ENCODE measurements at regions not wholly inside any gene's neighbourhood (a gene's known extent, or its start where the extent isn't known, plus 50 kb on each side); places are given as distances from the start of the nearest gene placed in this dataset.

DNA sequence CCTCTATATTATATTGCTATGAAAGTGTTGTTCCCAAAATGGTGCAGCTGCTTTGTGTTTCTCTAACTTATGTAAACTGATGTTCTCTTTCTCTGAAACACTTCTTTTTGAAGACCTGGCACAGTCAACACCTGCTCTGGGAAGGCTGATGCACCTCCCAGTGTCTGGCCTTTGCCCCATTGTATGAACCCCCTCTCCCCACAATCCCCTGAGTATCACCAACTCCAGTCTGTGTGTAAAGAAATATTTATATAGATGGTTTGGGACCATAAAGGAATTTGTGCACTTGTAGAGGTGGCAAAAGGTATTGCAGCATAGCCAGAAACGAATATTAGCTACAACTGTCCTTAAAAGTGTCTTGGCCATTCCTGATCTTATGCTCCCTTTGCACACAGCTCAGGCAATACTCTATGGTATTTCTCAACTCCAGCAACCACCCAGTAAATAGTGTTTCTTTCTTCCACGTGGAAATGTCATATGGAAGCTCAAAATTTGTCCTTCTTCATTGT lies 365.2 kb upstream of the DDI1 start:
- no peaks in the 10 kb centered on the region for H3K36me3 ChIP-seq (ENCODE audit: insufficient read depth, low read length)
- H3K4me2 ChIP-seq (ENCODE audit: low read length) = no peak overlapping the region
- no peak overlapping the region for H3K9ac ChIP-seq (ENCODE audit: low read length)
- H3K27me3 ChIP-seq (ENCODE audit: insufficient read depth, low read depth, low read length) = no peaks in the 10 kb centered on the region
- no peak overlapping the region for H3K27ac ChIP-seq (ENCODE audit: low read length)
- H3K9me2 ChIP-seq (ENCODE audit: insufficient read depth, low read length) = no peaks in the 10 kb centered on the region
- H3K4me3 ChIP-seq (ENCODE audit: low read length) = no peak overlapping the region
- no peaks in the 10 kb centered on the region for H4K20me1 ChIP-seq (ENCODE audit: insufficient read depth)
- no peaks in the 10 kb centered on the region for H3K79me2 ChIP-seq (replicated peaks; ENCODE audit: insufficient read depth, low read length)
- H3K9me3 ChIP-seq (ENCODE audit: low read length) = no peaks in the 10 kb centered on the region
- no peak overlapping the region for H2AFZ ChIP-seq (ENCODE audit: low read depth, low read length)
- TF ChIP-seq, protein P1, sequence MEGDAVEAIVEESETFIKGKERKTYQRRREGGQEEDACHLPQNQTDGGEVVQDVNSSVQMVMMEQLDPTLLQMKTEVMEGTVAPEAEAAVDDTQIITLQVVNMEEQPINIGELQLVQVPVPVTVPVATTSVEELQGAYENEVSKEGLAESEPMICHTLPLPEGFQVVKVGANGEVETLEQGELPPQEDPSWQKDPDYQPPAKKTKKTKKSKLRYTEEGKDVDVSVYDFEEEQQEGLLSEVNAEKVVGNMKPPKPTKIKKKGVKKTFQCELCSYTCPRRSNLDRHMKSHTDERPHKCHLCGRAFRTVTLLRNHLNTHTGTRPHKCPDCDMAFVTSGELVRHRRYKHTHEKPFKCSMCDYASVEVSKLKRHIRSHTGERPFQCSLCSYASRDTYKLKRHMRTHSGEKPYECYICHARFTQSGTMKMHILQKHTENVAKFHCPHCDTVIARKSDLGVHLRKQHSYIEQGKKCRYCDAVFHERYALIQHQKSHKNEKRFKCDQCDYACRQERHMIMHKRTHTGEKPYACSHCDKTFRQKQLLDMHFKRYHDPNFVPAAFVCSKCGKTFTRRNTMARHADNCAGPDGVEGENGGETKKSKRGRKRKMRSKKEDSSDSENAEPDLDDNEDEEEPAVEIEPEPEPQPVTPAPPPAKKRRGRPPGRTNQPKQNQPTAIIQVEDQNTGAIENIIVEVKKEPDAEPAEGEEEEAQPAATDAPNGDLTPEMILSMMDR (IDR thresholded peaks at IDR 0.05; ENCODE audit: poor library complexity, severe bottlenecking) = no peak
- TF ChIP-seq RAD21 (conservative IDR thresholded peaks at IDR 0.05) (no peak), EP300 (conservative IDR thresholded peaks at IDR 0.05; ENCODE audit: poor library complexity, severe bottlenecking) (no peak), EZH2 (IDR thresholded peaks at IDR 0.05; ENCODE audit: borderline replicate concordance, insufficient read depth, low read length, poor library complexity, severe bottlenecking) (no peak), SMC3 (conservative IDR thresholded peaks at IDR 0.05; ENCODE audit: poor library complexity) (no peak), MXI1 (conservative IDR thresholded peaks at IDR 0.05; ENCODE audit: poor library complexity, severe bottlenecking) (no peak), POLR2AphosphoS5 (IDR thresholded peaks at IDR 0.05) (no peak), TAF1 (IDR thresholded peaks at IDR 0.05; ENCODE audit: low read depth) (no peak)
- TF ChIP-seq, protein P2, sequence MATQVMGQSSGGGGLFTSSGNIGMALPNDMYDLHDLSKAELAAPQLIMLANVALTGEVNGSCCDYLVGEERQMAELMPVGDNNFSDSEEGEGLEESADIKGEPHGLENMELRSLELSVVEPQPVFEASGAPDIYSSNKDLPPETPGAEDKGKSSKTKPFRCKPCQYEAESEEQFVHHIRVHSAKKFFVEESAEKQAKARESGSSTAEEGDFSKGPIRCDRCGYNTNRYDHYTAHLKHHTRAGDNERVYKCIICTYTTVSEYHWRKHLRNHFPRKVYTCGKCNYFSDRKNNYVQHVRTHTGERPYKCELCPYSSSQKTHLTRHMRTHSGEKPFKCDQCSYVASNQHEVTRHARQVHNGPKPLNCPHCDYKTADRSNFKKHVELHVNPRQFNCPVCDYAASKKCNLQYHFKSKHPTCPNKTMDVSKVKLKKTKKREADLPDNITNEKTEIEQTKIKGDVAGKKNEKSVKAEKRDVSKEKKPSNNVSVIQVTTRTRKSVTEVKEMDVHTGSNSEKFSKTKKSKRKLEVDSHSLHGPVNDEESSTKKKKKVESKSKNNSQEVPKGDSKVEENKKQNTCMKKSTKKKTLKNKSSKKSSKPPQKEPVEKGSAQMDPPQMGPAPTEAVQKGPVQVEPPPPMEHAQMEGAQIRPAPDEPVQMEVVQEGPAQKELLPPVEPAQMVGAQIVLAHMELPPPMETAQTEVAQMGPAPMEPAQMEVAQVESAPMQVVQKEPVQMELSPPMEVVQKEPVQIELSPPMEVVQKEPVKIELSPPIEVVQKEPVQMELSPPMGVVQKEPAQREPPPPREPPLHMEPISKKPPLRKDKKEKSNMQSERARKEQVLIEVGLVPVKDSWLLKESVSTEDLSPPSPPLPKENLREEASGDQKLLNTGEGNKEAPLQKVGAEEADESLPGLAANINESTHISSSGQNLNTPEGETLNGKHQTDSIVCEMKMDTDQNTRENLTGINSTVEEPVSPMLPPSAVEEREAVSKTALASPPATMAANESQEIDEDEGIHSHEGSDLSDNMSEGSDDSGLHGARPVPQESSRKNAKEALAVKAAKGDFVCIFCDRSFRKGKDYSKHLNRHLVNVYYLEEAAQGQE (IDR thresholded peaks at IDR 0.05; ENCODE audit: borderline replicate concordance) = no peak
- no peaks in the 10 kb centered on the region for H3F3A ChIP-seq (ENCODE audit: insufficient read depth, low read length, poor library complexity, severe bottlenecking)

DNA sequence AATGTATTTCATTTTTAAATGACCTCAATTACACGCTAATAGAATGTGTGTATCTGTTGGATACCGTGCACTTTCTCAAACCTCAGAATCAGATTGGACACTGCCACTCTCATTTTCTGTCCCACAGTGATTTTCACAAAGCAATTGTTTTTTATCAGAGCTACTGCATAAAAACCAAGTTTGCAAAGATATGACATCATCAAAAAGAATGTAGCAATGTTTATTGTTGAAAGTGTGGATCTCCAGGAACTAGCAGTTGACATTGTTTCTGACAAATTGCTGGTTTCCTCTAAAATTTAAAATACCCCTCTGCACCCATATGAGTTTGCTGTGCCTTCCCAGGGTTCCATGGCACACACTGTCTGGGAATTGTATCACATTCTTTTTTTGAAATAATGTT lies 362.7 kb upstream of the DDI1 start:
- Histone ChIP-seq H3K36me3 (ENCODE audit: insufficient read depth, low read length) (no peaks in the 10 kb centered on the region), H2AFZ (ENCODE audit: low read depth, low read length) (no peak overlapping the region), H3K9me2 (ENCODE audit: insufficient read depth, low read length) (no peaks in the 10 kb centered on the region), H3K4me2 (ENCODE audit: low read length) (no peak overlapping the region), H3K27me3 (ENCODE audit: insufficient read depth, low read depth, low read length) (no peaks in the 10 kb centered on the region), H4K20me1 (ENCODE audit: insufficient read depth) (no peaks in the 10 kb centered on the region), H3K9me3 (ENCODE audit: low read length) (no peaks in the 10 kb centered on the region), H3K79me2 (replicated peaks; ENCODE audit: insufficient read depth, low read length) (no peaks in the 10 kb centered on the region), H3K4me3 (ENCODE audit: low read length) (no peak overlapping the region), H3K9ac (ENCODE audit: low read length) (no peak overlapping the region), H3F3A (ENCODE audit: insufficient read depth, low read length, poor library complexity, severe bottlenecking) (no peaks in the 10 kb centered on the region), H3K27ac (ENCODE audit: low read length) (no peak overlapping the region)
- TF ChIP-seq EP300 (conservative IDR thresholded peaks at IDR 0.05; ENCODE audit: poor library complexity, severe bottlenecking) = no peak
- TF ChIP-seq, protein P2 (IDR thresholded peaks at IDR 0.05; ENCODE audit: borderline replicate concordance) = no peak
- TF ChIP-seq POLR2AphosphoS5 (IDR thresholded peaks at IDR 0.05) = no peak
- TF ChIP-seq, protein P1 (IDR thresholded peaks at IDR 0.05; ENCODE audit: poor library complexity, severe bottlenecking) = no peak
- TF ChIP-seq SMC3 (conservative IDR thresholded peaks at IDR 0.05; ENCODE audit: poor library complexity) = no peak
- TF ChIP-seq TAF1 (IDR thresholded peaks at IDR 0.05; ENCODE audit: low read depth) = no peak
- TF ChIP-seq MXI1 (conservative IDR thresholded peaks at IDR 0.05; ENCODE audit: poor library complexity, severe bottlenecking) = no peak
- no peak for TF ChIP-seq RAD21 (conservative IDR thresholded peaks at IDR 0.05)
